ENCODE measurements at regions not wholly inside any gene's neighbourhood (a gene's known extent, or its start where the extent isn't known, plus 50 kb on each side); places are given as distances from the start of the nearest gene placed in this dataset.
"Not testable (repeated sequence)": the region's sequence is repeated elsewhere in the genome, so short reads cannot be mapped to it uniquely, and the experiment has no call there.

DNA sequence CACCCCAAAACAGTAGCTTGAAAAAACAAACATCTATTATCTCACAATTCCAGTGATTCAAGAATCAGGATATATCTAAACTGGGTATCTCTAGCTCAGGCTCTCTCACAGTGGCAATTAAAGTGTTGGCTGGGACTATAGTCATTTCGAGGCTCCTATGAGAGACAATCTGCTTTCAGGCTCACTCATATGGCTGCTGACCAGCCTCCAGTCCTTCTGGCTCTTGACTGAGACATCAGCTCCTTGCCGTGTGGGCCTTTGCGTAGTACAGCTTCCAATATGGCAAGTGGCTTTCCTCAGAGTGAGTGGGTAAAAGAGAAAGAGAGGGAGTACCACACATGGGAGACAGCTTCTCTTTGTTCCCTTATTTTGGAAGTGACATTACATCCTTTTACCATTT, 327.2 kb downstream of the CENPW start:
- intact Hi-C loops (cut with micrococcal nuclease), result no loop called here

DNA sequence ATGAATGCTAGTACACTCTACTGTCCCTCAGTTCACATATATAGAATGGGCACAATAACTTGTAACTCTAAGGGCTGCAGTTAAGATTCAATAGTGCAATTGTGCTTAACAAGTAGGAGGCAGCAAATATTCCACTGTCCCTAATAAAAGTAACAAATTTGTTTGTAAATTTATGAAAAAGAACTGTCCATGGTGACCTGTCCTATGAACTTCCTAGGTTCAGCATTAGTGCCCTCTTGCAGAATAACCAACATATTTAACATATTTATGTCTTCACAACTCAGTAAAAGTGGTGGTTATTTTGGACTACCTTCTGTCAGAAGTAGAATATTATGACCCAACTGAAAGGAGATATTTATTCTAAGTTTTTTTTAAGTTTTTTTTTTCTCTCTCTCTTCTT, 327.8 kb downstream of the CENPW start:
- intact Hi-C loops (cut with micrococcal nuclease), result no loop called here

DNA sequence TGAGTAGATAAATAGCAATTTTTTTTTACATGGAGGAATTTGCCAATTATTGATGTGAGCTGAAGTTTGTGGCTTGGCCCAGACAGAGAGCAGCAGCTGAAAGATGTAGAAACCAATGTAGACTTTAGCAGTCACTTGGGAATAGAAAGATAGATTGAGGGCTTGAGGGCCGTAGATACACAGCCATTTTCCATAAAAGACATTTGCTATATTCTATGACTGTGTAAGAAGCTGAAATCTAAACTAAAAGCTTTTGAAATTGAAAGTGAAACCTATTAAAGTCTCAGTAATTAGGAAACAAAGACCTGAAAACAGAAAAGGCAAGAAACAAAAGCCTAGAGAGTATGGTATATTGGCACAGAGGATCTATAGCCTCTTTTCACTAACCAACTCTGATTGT, 332.7 kb downstream of the CENPW start:
- intact Hi-C loops (cut with micrococcal nuclease), result no loop called here

DNA sequence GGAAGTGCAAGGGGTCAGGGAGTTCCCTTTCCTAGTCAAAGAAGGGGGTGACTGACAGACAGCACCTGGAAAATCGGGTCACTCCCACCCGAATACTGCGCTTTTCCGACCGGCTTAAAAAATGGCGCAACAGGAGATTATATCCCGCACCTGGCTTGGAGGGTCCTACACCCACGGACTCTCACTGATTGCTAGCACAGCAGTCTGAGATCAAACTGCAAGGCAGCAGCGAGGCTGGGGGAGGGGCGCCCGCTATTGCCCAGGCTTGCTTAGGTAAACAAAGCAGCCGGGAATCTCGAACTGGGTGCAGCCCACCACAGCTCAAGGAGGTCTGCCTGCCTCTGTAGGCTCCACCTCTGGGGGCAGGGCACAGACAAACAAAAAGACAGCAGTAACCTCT, 333.8 kb downstream of the CENPW start:
- intact Hi-C loops (cut with micrococcal nuclease), result not testable (repeated sequence)

DNA sequence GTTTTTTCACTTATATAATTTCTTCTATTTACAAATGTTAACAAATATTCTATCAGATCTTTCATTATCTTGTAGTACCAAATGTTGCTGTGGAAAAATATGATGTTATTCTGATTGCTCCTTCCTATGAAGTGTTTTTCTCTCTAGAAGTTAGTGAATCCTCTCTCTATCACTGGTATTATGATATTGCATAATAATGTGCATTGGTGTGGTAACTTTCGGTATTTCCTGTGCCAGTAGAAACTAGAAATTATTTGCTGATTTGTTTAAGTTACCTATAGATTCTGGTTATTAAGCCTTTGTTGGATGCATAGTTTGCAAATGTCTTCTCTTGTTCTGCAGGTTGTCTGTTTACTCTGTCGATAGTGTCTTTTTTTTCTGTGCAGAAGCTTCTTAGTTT, 342.5 kb downstream of the CENPW start:
- intact Hi-C loops (cut with micrococcal nuclease), result no loop called here

DNA sequence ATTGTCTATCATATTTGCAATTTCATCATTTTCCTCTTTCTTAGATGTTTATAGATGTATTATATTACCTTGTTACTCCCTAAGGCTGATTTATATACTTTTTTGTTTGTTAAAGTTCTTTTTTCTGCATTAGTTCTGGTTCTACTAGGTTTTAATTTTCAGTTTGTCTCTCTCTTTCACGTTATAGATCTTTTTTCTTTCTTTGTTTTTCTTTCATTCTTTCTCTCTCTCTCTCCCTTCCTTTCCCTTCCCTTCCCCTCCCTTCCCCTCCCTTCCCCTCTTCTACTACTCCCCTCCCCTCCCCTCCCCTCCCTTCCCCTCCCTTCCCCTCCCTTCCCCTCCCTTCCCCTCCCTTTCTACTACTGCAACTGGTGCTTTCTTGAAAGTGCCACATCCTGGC, 345.3 kb downstream of the CENPW start:
- intact Hi-C loops (cut with micrococcal nuclease), result no loop called here

DNA sequence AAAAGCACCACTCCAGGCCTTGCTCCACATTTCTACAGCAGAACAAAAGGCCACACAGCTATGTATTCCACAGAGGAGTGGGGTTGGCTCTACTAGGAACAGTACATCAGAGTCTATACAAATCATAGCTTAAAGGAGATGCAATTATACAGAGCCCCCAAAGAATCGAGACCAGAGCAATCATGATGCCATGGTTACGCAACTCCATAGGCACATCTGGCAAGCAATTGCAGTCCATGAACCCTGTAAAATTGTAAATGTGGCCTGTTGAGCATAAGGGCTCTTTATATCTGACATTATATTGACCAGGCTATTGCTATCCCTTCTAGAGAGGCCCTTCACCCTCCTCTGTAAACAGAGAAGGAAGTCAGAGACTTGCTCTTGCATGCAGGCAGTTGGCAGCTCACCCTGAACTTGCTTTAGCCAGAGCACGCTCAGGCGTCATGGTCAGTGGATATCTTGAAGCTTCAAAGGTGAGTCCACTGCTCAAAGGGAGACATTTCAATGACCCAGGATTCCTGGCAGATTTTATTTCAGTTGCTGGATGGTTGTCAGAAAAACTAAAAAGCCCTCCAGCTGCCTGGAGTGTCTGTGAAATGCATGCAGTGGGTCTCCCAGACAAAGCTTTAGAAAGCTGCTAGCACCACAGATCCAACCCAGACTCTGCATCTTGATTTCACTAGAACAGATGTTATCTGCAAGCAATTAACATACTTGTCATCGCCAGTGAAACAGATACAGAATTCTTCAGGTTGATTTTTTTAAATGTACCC, 357.2 kb downstream of the CENPW start:
- intact Hi-C loops (cut with micrococcal nuclease), result no loop called here

DNA sequence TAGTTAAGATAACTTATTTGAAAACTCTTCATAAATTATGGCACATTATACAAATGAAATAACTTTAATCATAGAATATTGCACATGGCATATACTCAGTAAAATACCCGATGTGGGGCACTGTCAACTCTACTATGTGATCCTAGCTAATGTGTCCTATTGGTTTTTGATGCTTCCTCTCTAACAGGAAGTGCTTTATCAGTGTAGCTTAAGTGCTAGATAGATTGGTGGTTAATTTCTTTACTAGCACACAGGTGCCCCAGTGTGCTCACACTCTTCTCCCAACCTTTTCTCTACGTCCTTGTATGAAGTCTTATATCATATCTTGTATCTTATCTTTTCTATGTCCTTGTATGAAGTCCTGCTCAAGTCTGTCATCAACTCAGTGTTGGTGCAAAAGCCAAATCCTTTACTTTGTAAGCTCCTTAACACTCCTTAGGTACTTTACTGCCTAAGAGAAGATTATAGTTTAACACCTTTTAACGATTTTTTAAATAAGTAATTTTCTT, 358.9 kb downstream of the CENPW start:
- intact Hi-C loops (cut with micrococcal nuclease), result no loop called here

DNA sequence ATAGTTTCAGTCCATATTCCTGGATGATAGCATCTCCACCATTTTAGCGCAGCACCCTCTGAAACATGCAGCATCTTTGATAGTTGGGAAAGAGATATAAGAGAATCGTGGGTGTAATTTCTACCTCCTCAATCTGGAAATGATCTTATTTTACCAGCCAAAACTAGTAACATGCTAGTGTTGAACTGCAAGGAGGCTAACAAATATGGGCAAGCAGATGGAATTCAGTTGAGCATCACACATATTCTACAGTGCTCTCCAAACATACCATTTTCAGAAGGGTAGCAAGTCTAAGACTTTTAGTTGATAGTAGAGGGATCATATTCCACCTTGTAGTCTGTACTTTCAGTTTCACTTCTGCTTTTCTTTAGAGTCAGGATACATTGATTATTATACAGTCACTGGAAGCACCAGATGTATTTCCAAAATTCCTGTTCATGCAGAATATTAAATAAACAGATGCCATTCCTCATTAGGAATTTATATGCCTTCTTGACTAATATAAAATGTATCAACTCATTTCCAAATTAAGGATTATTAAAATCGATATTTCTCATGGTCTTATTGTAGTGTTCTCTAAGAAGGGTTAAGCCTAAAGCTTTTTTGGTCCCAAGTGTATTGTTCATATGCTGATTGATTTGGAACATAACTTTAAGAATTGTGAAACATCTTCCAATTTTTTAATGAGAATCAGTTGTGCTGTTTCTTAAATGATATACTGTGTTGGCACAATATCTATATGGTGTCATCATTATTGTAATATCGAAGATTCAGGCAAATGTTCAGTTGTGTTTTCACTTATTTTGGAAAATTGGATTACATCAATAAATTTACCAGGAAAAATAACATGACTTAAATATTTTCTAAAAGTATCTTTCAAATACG, 362.0 kb downstream of the CENPW start:
- intact Hi-C loops (cut with micrococcal nuclease), result no loop called here

DNA sequence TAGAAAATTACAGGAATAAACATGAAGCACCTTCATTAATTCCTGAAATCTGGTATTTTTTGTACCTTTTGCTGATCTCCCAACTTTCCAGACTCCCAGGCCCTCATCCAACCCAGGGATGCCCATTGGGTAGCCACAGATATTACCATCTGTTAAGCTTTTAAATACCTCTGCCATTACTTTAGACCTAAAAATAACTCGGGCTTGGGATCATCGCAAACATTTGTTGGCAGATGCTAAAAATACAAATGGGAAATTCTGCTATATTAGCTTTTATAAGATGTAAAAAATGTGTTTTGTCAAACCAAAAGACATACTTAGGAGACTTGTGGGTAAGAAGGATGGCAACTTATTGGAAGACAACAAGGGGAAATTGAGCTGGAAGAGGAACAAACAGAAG, 376.1 kb downstream of the CENPW start:
- intact Hi-C loops (cut with micrococcal nuclease), result no loop called here

DNA sequence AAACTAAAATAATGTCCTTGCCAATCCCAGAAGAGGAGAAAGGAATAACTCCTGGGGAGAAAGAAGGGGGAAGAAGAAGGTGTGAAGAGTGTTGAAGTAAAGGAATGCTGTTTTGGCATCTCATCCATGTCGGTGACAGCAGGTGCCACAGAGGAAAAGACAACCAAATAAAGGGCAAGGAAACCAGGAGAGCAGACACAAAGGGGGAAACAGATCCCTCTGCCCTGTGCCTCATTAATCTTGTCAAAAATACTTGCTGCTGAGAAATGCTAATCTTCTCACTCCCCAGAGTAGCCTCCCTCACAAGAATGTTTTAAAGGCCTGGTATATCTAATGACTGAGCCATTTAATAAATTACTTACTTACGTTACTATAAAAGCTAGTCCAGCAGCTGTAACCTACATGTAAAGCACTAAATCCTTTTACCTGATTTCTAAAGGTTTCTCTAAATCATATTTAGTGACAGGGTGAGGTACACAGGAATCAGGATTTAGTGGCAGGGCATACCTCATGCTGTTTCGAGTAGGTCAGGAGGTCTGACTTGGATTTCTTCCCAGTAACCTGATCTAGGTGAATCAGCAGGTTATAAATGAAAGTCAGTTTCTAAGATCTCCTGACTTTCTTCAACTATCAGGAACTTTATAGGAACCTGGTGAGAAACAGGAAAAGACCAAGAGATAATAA, 377.1 kb downstream of the CENPW start:
- intact Hi-C loops (cut with micrococcal nuclease), result no loop called here

DNA sequence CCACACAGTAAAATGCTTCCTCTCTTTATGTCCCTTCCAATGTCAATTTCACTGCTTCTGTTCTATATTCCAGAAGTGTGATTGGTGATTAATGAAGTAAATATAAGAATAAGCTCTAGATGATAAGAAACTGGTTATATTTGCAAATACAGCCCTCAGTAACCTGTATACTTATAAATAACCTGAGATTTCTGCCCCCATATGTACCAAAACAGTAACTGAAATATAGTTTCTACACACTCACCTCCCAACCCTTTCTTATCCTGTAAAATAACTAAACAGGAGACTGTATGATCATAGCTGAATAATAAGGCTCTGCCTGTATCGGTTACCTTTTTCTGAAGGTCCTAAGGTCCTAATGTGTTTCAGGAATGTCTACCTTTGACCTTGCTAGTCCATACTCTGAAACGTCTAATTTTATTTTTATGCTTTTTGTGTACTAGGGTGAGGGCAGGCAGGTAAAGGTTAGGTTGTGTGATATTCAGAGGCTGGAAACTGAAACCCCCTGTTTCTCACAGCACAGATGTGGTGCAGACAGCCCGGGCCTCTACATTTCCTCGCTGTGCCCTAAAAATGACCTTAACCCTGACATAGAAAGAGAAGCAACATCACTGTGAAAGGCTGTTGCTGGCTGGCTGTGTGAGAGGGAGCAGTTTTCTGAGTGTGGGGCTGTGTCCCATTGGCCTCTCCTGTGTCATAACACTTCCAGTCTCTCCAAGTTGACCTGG, 378.8 kb downstream of the CENPW start:
- intact Hi-C loops (cut with micrococcal nuclease), result no loop called here

DNA sequence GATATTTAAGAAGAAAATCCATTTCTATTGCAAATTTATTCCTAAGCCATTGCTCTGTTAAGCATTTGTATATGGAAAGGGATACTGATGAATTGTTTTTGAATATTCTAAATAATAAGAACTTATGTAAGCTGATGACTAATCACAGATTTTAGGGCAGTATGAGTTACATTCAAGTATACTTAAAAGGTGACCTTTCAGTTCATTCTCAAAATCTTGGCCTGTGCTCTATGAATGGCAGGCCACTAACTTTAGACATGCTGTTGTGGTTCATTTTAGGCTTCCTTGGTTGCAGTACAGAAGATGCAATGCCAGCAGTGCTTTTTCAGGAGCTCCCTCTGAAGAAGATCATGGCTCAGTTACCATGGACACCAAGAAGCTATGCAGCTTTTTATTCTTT, 380.4 kb downstream of the CENPW start:
- intact Hi-C loops (cut with micrococcal nuclease), result no loop called here

DNA sequence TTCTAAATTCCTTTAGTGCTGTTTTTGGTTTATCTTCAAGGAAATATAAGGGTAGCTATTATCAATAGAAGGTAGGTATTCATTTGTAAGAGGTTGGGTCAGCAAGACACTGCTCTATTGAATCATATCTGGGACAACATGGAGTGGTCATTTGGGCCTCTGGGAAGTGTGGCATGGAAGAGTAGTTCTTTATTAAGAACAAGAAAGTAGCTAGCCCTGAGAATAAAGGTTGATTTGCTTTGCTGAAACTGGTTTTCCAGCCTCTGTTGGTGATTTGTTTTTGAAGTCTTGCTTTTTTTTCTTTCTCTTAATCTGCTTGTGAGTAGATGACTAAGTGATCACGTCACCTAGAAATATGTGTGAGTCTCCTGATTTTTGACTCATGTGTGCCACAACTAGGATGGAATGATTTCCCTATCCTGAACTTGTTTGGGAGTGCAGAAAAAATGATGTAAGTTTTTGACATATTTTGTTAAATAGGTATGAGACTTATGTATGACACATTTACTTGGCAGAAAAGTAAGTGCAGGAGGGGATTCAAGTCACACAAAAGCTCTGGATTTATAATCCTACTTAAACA, 381.8 kb downstream of the CENPW start:
- intact Hi-C loops (cut with micrococcal nuclease), result no loop called here

DNA sequence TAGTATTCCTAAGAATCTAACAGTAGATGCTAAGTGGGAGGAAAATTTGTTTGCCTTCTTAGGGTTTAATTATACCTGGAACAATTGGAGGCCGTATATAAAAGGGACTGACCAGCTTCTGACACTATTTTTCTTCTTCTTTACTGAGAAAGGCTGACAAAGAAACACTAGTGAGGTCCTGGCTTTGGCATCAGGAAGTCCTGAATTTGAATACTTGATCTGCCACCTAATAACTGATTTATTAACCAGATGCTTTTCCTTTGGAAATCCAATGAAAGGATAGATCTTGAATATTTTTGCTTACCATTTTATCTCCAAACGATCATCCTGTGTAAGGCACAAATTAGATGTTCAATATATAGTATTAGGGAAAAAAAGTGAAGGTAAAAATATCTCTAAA, 382.5 kb downstream of the CENPW start:
- intact Hi-C loops (cut with micrococcal nuclease), result no loop called here

DNA sequence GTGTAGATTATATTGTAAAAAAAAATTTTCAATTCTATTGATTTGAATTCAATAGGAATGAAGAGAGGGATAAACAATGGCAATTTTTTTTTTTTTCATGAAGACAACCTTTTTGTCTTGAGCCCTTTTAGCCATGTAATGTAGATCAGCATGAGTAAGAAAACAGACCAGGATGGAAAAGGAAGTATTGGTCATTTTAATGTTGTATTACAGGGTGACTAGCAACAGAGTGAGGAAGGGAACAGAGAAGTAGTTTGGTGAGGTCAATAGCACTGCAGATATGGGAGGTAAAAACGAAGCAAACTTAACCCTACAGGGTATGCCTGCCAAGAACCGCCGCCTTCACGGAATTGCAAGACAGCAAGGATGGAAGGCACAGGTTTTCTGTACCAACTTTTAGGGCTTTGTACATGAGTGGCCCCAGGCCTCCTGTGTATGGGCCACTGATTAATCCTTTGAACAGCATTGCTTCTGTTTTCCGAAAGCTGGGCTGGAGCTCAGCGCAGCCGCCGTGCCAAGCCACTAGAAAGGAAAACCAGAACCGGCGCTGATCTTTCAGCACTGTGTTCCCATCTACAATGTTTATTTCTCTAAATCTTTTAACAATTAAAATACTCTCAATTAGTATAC, 383.7 kb downstream of the CENPW start:
- intact Hi-C loops (cut with micrococcal nuclease), result no loop called here

DNA sequence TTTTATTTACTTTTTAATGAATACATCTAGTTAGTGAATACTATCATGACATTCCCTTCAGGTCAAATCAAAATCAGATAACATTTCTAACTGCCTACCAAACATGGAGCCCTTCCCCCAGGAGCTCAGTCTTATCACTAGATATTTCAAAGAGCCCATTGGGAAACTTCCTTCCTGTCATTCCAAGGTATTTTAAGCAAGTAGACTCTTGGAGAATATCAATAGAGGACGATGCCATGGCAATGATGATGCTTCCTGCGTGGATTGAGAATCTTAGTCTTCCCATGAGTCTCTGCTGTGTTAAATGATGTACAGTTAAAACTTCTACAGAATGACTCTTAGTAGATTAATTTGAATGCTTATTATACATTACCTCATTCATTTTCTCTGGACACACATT, 384.9 kb downstream of the CENPW start:
- intact Hi-C loops (cut with micrococcal nuclease), result no loop called here

DNA sequence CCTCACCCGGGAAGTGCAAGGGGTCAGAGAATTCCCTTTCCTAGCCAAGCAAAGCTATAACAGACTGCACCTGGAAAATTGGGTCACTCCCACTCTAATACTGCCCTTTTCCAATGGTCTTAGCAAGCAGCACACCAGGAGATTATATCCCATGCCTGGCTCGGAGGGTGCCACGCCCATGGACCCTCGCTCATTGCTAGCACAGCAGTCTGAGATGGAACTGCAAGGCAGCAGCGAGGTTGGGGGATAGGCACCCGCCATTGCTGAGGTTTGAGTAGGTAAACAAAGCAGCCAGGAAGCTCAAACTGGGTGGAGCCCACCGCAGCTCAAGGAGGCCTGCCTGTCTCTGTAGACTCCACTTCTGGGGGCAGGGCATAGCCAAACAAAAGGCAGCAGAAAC, 386.5 kb downstream of the CENPW start:
- intact Hi-C loops (cut with micrococcal nuclease), result not testable (repeated sequence)

DNA sequence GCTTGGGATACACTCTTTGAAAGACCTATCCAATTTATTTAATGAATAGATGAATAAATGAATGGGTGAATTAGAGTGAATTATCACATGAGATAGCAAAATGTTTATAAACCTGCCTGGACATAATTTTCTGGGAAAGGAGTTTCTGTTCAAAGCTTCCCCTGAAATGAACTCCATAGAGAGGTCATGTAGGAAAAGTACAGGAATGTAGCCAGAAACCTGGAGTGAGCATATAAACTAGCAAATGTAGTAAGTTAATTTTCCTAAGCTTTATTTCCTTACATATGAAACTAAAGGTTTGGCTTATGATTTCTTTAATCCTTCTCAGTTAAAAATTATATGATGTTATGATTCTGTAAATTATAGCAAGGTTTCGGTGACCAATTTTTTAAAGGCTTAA, 380.3 kb upstream of the RSPO3 start:
- intact Hi-C loops (cut with micrococcal nuclease), result no loop called here

DNA sequence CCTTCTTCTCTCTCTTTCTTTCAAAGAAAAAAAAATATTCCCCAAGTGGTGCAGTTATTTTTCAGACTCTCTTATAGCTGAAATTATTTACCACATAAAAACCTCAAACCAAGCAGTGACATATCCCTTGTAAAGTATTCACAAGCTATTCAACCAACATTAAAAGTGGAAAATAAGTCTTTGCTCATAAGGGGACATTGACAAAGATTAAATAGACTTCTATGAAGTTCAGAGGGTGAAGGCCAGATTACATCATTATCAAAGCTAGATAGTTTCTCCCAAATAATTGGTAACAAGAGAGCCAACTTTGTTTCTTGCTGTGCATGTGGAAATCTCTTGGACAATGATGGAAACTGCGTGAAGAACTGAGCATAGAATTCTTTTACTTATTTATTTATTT, 379.8 kb upstream of the RSPO3 start:
- intact Hi-C loops (cut with micrococcal nuclease), result no loop called here

DNA sequence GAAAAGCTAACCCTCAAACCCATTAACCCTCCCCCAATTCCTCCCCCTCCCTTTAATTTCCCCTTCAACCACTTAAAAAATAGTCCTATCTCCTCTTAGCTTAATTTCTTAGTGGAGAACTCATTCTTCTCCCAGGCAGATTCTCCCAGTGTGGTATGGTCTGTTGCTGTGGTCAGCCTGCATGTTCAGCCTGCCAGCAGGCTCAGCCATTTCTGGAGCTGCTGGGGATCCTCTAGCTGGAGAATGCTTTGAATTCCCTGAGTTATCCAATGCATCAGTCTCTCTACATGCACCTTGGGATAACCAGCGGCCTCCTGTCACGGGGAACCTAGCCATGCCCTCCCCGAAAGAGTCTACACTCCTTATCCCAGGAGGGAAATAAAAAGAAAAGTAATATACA, 375.4 kb upstream of the RSPO3 start:
- intact Hi-C loops (cut with micrococcal nuclease), result no loop called here

Measured in T-helper 2 cell treated with Interferon-gamma antibody and Interleukin-4, amounts not matched to agents 100 ng/mL and 5 ng/mL, for 36 hours (primary cell).